Right atrium auricular region (tissue), 2 donors: ENCODE measurements at regions not wholly inside any gene's neighbourhood (a gene's known extent, or its start where the extent isn't known, plus 50 kb on each side); places are given as distances from the start of the nearest gene placed in this dataset.

Experiments
- DNase-seq: peaks from one replicate; pipeline ENCODE4 v3.0.0-alpha.2; 2019; ENCODE audit warnings: low spot score
- H3K27ac ChIP-seq, 2 donors: fragments of 200-600 bp; sonication (generic); 1 replicate in 1 of 2; 2 replicates in 1 of 2; pipeline ENCODE4 v1.5.1; 2016 to 2019
- H3K27me3 ChIP-seq, 2 donors: fragments of 200-600 bp; sonication (generic); one replicate each; pipeline versions ENCODE4 v1.5.1 to v1.6.0; 2017 to 2019
- H3K36me3 ChIP-seq: fragments of 200-600 bp; sonication (generic); one replicate; pipeline ENCODE4 v1.5.1; 2016
- H3K4me1 ChIP-seq, 2 donors: fragments of 200-600 bp; sonication (generic); one replicate each; pipeline versions ENCODE4 v1.5.1 to v1.6.0; 2017 to 2019
- H3K4me3 ChIP-seq, 2 donors: fragments of 200-600 bp; sonication (generic); 1 replicate in 1 of 2; 2 replicates in 1 of 2; pipeline ENCODE4 v1.5.1; 2017 to 2019; ENCODE audit warnings: mild to moderate bottlenecking in 1 of 2, moderate library complexity in 1 of 2
- H3K9me3 ChIP-seq, 2 donors: fragments of 200-600 bp; sonication (generic); one replicate each; pipeline ENCODE4 v1.5.1; 2019
- TF ChIP-seq, protein P1 (sequence below), 2 donors: fragments of 200-600 bp; sonication (generic); IDR thresholded peaks; one replicate each; pipeline ENCODE4 v1.5.1; 2019; ENCODE audit warnings: antibody characterized with exemption in 2 of 2

DNA sequence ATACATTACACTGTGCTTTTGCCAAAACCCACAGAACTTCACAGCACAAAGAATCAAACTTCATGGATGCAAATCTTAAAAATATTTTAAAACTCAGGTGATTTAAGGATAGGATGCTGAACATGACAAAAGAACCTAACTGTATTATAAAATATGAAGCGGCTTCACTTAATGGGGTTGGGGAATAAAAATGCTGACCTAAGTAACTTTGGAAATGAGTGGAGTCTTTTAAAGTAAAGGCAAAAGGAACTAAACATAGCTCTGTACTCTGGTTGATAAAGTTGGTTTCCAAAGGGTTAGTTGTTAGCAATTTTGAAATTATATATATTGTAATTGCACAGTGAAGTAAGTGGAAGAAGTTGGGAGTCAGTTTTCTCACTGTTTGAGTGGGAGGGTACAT lies 111.5 kb upstream of the SYT1 start:
- Histone ChIP-seq H3K4me1 (no peaks in the 10 kb centered on the region), H3K4me3 (no peak overlapping the region), H3K36me3 (no peaks in the 10 kb centered on the region), H3K27ac (no peak overlapping the region), H3K9me3 (no peaks in the 10 kb centered on the region), H3K27me3 (no peaks in the 10 kb centered on the region)
- TF ChIP-seq, protein P1, sequence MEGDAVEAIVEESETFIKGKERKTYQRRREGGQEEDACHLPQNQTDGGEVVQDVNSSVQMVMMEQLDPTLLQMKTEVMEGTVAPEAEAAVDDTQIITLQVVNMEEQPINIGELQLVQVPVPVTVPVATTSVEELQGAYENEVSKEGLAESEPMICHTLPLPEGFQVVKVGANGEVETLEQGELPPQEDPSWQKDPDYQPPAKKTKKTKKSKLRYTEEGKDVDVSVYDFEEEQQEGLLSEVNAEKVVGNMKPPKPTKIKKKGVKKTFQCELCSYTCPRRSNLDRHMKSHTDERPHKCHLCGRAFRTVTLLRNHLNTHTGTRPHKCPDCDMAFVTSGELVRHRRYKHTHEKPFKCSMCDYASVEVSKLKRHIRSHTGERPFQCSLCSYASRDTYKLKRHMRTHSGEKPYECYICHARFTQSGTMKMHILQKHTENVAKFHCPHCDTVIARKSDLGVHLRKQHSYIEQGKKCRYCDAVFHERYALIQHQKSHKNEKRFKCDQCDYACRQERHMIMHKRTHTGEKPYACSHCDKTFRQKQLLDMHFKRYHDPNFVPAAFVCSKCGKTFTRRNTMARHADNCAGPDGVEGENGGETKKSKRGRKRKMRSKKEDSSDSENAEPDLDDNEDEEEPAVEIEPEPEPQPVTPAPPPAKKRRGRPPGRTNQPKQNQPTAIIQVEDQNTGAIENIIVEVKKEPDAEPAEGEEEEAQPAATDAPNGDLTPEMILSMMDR (IDR thresholded peaks at IDR 0.05) = no peak
- DNase-seq = no peak

DNA sequence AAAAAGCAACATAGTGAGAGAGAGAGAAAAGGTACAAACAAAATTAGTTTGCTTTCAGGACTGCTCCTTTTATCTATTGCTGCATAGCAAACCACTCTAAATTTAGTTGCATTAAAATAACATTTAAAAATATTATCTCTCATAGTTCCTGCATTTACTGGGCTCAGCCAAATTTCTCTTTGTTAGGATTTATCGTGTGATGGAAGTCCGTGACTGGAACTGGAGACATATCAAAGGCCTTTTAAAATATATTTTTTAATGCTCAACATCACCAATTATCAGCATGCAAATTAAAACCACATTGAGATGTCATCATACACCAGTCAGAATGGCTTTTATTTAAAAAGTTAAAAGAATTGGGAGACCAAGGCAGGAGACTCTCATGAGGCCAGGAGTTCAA lies 107.6 kb upstream of the SYT1 start:
- Histone ChIP-seq H3K9me3 (no peaks in the 10 kb centered on the region), H3K27me3 (no peaks in the 10 kb centered on the region), H3K36me3 (no peaks in the 10 kb centered on the region), H3K4me1 (no peaks in the 10 kb centered on the region), H3K27ac (no peak overlapping the region), H3K4me3 (no peak overlapping the region)
- no peak for DNase-seq
- TF ChIP-seq, protein P1 (IDR thresholded peaks at IDR 0.05) = no peak

DNA sequence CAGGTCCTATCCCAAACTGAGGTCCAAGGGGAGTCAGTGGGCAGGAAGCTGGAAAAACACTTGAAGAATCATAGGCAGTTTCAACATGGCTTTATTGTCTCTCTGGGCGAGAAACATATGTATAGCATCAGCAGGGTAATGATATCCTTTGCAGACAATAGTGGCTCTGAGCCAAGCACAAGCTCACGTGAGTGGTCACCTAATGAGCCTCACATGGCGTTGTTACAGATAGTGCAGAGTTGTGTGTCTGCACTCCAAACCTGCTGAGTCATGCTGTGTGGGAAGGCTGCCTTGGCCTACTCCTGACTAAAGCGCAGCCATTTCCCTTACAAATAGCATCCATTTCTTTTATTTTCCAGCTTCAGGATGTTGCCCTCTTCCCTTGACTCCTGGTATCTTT lies 105.2 kb upstream of the SYT1 start:
- no peaks in the 10 kb centered on the region for H3K27me3 ChIP-seq
- no peak for DNase-seq
- no peak overlapping the region for H3K27ac ChIP-seq
- no peaks in the 10 kb centered on the region for H3K9me3 ChIP-seq
- TF ChIP-seq, protein P1 (IDR thresholded peaks at IDR 0.05) = no peak
- H3K4me1 ChIP-seq = no peaks in the 10 kb centered on the region
- H3K36me3 ChIP-seq = no peaks in the 10 kb centered on the region
- H3K4me3 ChIP-seq = no peak overlapping the region

DNA sequence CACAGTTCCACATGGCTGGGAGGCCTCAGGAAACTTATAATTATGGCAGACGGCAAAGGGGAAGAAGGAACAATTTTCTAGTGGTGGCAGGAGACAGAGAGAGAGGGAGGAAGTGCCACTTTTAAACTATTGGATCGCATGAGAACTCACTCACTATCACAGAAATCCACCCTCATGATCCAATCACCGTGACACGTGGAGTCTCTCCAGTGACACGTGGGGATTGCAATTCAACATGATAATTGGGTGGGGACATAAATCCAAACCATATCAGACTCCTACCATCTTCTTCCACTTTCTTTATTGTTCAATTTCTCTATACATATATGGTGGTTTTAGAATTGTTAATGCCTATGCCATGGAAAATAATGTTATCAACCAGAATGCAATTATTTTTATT lies 103.7 kb upstream of the SYT1 start:
- TF ChIP-seq, protein P1 (IDR thresholded peaks at IDR 0.05) = no peak
- Histone ChIP-seq H3K27me3 (no peaks in the 10 kb centered on the region), H3K4me3 (no peak overlapping the region), H3K27ac (no peak overlapping the region), H3K36me3 (no peaks in the 10 kb centered on the region), H3K9me3 (no peaks in the 10 kb centered on the region), H3K4me1 (no peaks in the 10 kb centered on the region)
- DNase-seq = no peak

DNA sequence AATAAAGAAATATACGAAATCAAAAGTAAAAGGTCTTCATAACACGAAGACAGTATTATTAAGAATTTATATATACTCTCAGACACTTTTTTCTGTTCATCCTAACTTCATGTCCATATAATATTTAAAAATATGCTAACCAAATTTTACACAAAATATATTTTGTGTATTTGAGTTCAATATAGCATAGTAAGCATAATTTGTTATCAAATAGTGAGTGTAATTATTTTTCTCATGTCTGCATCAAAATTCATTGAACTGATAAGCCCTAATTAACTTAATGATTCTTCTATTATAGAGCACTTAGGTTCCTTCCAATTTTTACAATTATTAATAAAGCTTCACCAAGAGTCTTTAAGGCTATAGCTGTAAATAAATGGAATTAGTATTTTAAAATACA lies 99.7 kb upstream of the SYT1 start:
- Histone ChIP-seq H3K9me3 (peaks cover 0 to 5% of the 10 kb centered on the region in 2 donors), H3K36me3 (no peaks in the 10 kb centered on the region), H3K27me3 (no peaks in the 10 kb centered on the region)

More for the DNA sequence above, 99.7 kb upstream of the SYT1 start:
- no peaks in the 10 kb centered on the region for H3K4me1 ChIP-seq
- no peak overlapping the region for H3K4me3 ChIP-seq
- H3K27ac ChIP-seq = no peak overlapping the region
- DNase-seq = no peak
- TF ChIP-seq, protein P1 (IDR thresholded peaks at IDR 0.05) = no peak
